A549 (cell line): ENCODE measurements at regions not wholly inside any gene's neighbourhood (a gene's known extent, or its start where the extent isn't known, plus 50 kb on each side); places are given as distances from the start of the nearest gene placed in this dataset.
"Not testable (repeated sequence)": the region's sequence is repeated elsewhere in the genome, so short reads cannot be mapped to it uniquely, and the experiment has no call there.

ENCODE experiments used
- ATAC-seq, 2 experiments: fragments of 200-7000 bp in 1 of 2; fragments of >200 bp in 1 of 2; cut with Nextera tagmentation in 1 of 2; cut with Tn5 transposase in 1 of 2; 3 replicates each; pipeline versions ENCODE4 v1.8.0 to v1.9.1; 2018 to 2020; ENCODE audit warnings: mild to moderate bottlenecking in 1 of 2, moderate library complexity in 1 of 2
- CTCF ChIA-PET: fragments of 300-600 bp; sonication (Branson Sonifier 250); formaldehyde crosslinking; extraction: SDS; loops from one replicate; lab custom pipeline; 2021; ENCODE audit warnings: antibody characterized with exemption, inconsistent platforms; lab: Yijun Ruan, JAX
- POLR2A ChIA-PET: fragments of 350-600 bp; formaldehyde crosslinking; extraction: SDS; loops from one replicate; lab custom pipeline; 2021; ENCODE audit warnings: antibody characterized with exemption, inconsistent platforms; lab: Yijun Ruan, JAX
- DNase-seq, 2 experiments: peaks; one replicate each; pipeline versions ENCODE4 v3.0.0 to v3.0.0-alpha.2; 2011 to 2016; ENCODE audit warnings: low read depth in 1 of 2, low spot score in 1 of 2
- FAIRE-seq: peaks from 2 replicates; lab custom pipeline; 2011; peaks lifted over from hg19 to GRCh38; lab: Jason Lieb, UNC
- H3K27ac ChIP-seq, 2 experiments: fragments of >200 bp; sonication (Bioruptor Twin); formaldehyde crosslinking; 3 replicates each; pipeline ENCODE4 v1.5.1; 2016 to 2017
- H3K4me1 ChIP-seq: fragments of >200 bp; sonication (Bioruptor Twin); formaldehyde crosslinking; 3 replicates; pipeline ENCODE4 v1.6.1; 2016
- H3K4me2 ChIP-seq: fragments of >200 bp; sonication (Bioruptor Twin); formaldehyde crosslinking; 3 replicates; pipeline ENCODE4 v1.6.1; 2016
- H3K4me3 ChIP-seq: fragments of >200 bp; sonication (Bioruptor Twin); formaldehyde crosslinking; 3 replicates; pipeline ENCODE4 v1.5.1; 2016
- H3K9me3 ChIP-seq: fragments of >200 bp; sonication (Bioruptor Twin); formaldehyde crosslinking; 3 replicates; pipeline ENCODE4 v1.6.1; 2016
- WGBS: methylation state at CpG from one replicate; pipeline ENCODE4 v1.1.6; 2017; ENCODE audit errors: missing lambda C conversion rate; 5-methylcytosine and 5-hydroxymethylcytosine counted together

DNA sequence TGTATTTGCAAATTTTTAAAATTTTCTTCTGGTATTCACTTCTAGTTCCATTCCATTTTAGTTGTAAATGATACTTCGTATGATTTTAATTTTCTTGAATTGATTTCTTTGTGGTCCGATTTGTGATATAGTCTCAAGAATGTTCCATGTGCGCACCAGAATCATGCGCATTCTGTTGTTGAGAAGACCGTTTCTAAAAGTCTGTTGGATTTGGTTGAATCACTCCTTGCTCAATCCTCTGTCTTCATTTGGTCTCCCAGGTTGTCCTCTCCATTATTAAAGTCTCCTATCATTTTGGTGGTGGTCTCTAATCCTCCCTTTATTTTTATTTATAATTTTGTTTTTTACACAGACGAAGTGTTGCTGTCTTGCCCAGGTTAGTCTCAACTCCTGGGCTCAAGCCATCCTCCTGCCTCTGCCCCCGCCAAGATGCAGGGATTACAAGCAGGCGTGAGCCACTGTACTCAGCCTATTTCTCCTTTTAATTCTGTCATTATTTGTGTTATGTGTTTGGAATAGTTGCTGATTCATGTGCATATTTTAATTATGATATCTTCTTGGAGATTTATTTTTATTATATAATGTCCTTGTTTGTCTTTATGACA, 1490.8 kb downstream of the FOXD4L5 start:
- ATAC-seq, CTCF ChIA-PET, H3K9me3 ChIP-seq, H3K4me2 ChIP-seq, H3K4me3 ChIP-seq, DNase-seq, H3K4me1 ChIP-seq, H3K27ac ChIP-seq, POLR2A ChIA-PET, FAIRE-seq: not testable (repeated sequence)
- WGBS, result 17% methylated on average over 8 of the region's 8 CpGs

GRCh38 chr9:63787454-63787853, 1497.6 kb downstream of the FOXD4L5 start:
- WGBS, result 5% methylated on average over 3 of the region's 3 CpGs
- H3K9me3 ChIP-seq, H3K4me2 ChIP-seq, POLR2A ChIA-PET, FAIRE-seq, H3K4me1 ChIP-seq, H3K27ac ChIP-seq, DNase-seq, CTCF ChIA-PET, ATAC-seq, H3K4me3 ChIP-seq: not testable (repeated sequence)

GRCh38 chr9:63785059-63785458, 1500.0 kb downstream of the FOXD4L5 start:
- 36% methylated on average over 12 of the region's 15 CpGs for WGBS
- H3K4me1 ChIP-seq, ATAC-seq, H3K27ac ChIP-seq, H3K9me3 ChIP-seq, FAIRE-seq, POLR2A ChIA-PET, DNase-seq, H3K4me2 ChIP-seq, CTCF ChIA-PET, H3K4me3 ChIP-seq: not testable (repeated sequence)

GRCh38 chr9:63784421-63784820, 1500.6 kb downstream of the FOXD4L5 start:
- H3K4me2 ChIP-seq, DNase-seq, H3K4me3 ChIP-seq, H3K4me1 ChIP-seq, ATAC-seq, H3K27ac ChIP-seq, CTCF ChIA-PET, H3K9me3 ChIP-seq, POLR2A ChIA-PET, FAIRE-seq: not testable (repeated sequence)
- 73% methylated on average over 10 of the region's 21 CpGs for WGBS

- H3K4me3 ChIP-seq, H3K4me1 ChIP-seq, POLR2A ChIA-PET, DNase-seq, H3K27ac ChIP-seq, H3K9me3 ChIP-seq, CTCF ChIA-PET, H3K4me2 ChIP-seq, FAIRE-seq: not testable (repeated sequence)
- peak; percentile 50 to 99; a peak in 5 of 6 replicates for ATAC-seq
- no CpG with 5 or more reads among the region's 33 CpGs for WGBS
Observed at GRCh38 chr9:63781817-63782439, 1503.1 kb downstream of the FOXD4L5 start.

DNA sequence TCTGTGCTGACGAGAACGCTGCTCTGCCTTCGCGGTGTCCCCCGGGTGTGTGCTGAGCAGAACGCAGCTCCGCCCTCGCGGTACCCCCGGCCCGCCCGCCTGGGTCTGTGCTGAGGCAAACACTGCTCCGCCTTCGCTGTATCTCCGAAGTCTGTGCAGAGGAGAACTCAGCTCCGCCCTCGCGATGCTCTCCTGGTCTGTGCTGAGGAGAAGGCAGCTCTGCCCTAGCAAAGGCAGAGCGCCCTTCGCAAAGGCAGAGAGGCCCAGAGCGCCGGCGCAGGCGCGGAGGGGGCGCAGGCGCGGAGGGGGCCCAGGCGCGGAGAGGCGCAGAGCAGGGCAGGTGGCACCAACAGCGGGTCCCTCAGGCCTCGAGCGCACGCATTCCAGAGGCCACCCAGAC, 1503.6 kb downstream of the FOXD4L5 start:
- H3K4me1 ChIP-seq, H3K4me3 ChIP-seq, CTCF ChIA-PET, H3K4me2 ChIP-seq, FAIRE-seq, H3K27ac ChIP-seq, POLR2A ChIA-PET, H3K9me3 ChIP-seq: not testable (repeated sequence)
- WGBS, result 56% methylated on average over 22 of the region's 35 CpGs
- DNase-seq, result peak in 1 of 2 experiments; percentile 18
- ATAC-seq, result peak; percentile 85 to 93

GRCh38 chr9:63776220-63776619, 1508.8 kb downstream of the FOXD4L5 start:
- CTCF ChIA-PET, ATAC-seq, POLR2A ChIA-PET, DNase-seq, H3K9me3 ChIP-seq, H3K4me1 ChIP-seq, H3K4me2 ChIP-seq, H3K27ac ChIP-seq, FAIRE-seq, H3K4me3 ChIP-seq: not testable (repeated sequence)
- WGBS, result 7% methylated on average over 6 of the region's 7 CpGs

DNA sequence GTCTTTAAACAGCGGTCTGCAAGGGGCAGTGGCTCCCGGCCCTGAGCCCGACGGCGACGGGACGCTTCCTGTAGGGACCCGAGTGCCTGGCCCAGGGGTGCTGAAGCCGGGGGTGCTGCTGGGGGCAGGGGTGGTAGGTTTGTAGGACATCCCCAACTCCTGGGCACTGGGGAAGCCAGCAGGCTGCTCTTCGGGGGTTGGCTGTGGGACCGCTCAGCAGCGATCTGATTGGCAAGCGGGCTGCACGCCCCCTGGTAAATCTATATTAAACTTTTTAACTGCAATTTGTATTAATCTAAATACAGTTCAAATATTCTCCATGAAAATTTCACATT, 1510.0 kb downstream of the FOXD4L5 start:
- H3K27ac ChIP-seq, DNase-seq, FAIRE-seq, ATAC-seq, H3K9me3 ChIP-seq, H3K4me2 ChIP-seq, POLR2A ChIA-PET, H3K4me1 ChIP-seq, H3K4me3 ChIP-seq, CTCF ChIA-PET: not testable (repeated sequence)
- WGBS, result 61% methylated on average over 5 of the region's 14 CpGs

GRCh38 chr9:63774369-63775091, 1510.5 kb downstream of the FOXD4L5 start:
- POLR2A ChIA-PET, CTCF ChIA-PET, ATAC-seq, H3K4me3 ChIP-seq, FAIRE-seq, H3K9me3 ChIP-seq, H3K27ac ChIP-seq, H3K4me2 ChIP-seq, H3K4me1 ChIP-seq, DNase-seq: not testable (repeated sequence)
- 33% methylated on average over 1 of the region's 15 CpGs for whole genome bisulfite sequencing

DNA sequence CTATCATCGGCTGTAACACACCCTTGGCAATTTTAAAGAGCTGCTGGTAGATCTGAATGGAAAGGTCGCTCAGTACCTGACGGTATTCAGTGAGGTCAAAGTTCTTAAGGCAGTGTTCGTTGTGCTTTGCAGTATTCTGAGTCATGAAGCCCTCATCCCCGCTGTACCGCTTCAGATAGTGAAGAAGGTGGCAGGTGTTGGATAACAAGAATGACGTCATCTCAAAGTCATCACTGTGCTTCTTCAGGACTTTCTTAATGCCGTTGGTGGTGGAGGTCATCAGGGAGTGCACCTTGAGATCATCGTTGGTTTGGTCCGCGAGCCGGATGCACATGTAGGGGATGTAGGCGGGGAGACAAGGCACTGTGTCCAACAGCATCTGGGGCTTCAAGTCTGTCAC, 1522.8 kb downstream of the FOXD4L5 start:
- DNase-seq, H3K4me3 ChIP-seq, H3K9me3 ChIP-seq, FAIRE-seq, H3K4me2 ChIP-seq, CTCF ChIA-PET, POLR2A ChIA-PET, H3K4me1 ChIP-seq, ATAC-seq, H3K27ac ChIP-seq: not testable (repeated sequence)
- WGBS, result 31% methylated on average over 11 of the region's 13 CpGs

- DNase-seq, H3K9me3 ChIP-seq, ATAC-seq, FAIRE-seq, H3K4me1 ChIP-seq, H3K4me3 ChIP-seq, CTCF ChIA-PET, H3K27ac ChIP-seq, H3K4me2 ChIP-seq, POLR2A ChIA-PET: not testable (repeated sequence)
- whole genome bisulfite sequencing, result 3% methylated on average over 4 of the region's 4 CpGs
Observed at GRCh38 chr9:63729021-63729420, 1556.0 kb downstream of the FOXD4L5 start.
